CD14-positive monocyte (primary cell): ENCODE measurements at regions not wholly inside any gene's neighbourhood (a gene's known extent, or its start where the extent isn't known, plus 50 kb on each side); places are given as distances from the start of the nearest gene placed in this dataset.

Experiments used
- DNase-seq, 3 donors: peaks; one replicate each; pipeline ENCODE4 v3.0.0-alpha.2; 2011 to 2022
- H2AFZ ChIP-seq: 2 replicates; pipeline ENCODE4 v1.6.0; 2012; ENCODE audit warnings: mild to moderate bottlenecking, low read depth, low read length, inconsistent platforms; ENCODE audit not compliant: insufficient read depth, poor library complexity, severe bottlenecking
- H3K27ac ChIP-seq, 2 donors: 1 replicate in 1 of 2; 2 replicates in 1 of 2; pipeline ENCODE4 v1.5.1; 2012 to 2013; ENCODE audit warnings: low read length in 2 of 2, control low read depth in 1 of 2, inconsistent platforms in 1 of 2, low read depth in 1 of 2, mild to moderate bottlenecking in 1 of 2
- H3K27me3 ChIP-seq, 2 donors: one replicate each; pipeline versions ENCODE4 v1.6.0 to v1.6.1; 2011 to 2013; ENCODE audit warnings: low read length in 2 of 2; ENCODE audit not compliant: control insufficient read depth in 2 of 2, insufficient read depth in 2 of 2
- H3K36me3 ChIP-seq, 2 donors: replicated peaks in 1 of 2; 1 replicate in 1 of 2; 2 replicates in 1 of 2; pipeline versions ENCODE4 v1.5.1 to v1.6.1; 2012 to 2013; ENCODE audit warnings: low read length in 2 of 2, control low read depth in 1 of 2, inconsistent platforms in 1 of 2, mild to moderate bottlenecking in 1 of 2; ENCODE audit not compliant: insufficient read depth in 2 of 2, control insufficient read depth in 1 of 2
- H3K4me1 ChIP-seq, 2 donors: 1 replicate in 1 of 2; 2 replicates in 1 of 2; pipeline versions ENCODE4 v1.5.1 to v1.6.1; 2012 to 2013; ENCODE audit warnings: low read length in 2 of 2, control low read depth in 1 of 2, inconsistent platforms in 1 of 2, mild to moderate bottlenecking in 1 of 2, moderate library complexity in 1 of 2; ENCODE audit not compliant: insufficient read depth in 2 of 2, control insufficient read depth in 1 of 2
- H3K4me2 ChIP-seq: replicated peaks from 2 replicates; pipeline ENCODE3; 2012; ENCODE audit warnings: low read length, moderate library complexity, mild to moderate bottlenecking; ENCODE audit not compliant: poor library complexity, severe bottlenecking; ENCODE audit errors: extremely low read depth
- H3K4me3 ChIP-seq, 3 experiments: fragments of 200-600 bp in 1 of 3; sonication (generic) in 1 of 3; replicated peaks in 1 of 3; 1 replicate in 2 of 3; 2 replicates in 1 of 3; pipeline ENCODE4 v1.5.1; 2011 to 2013; ENCODE audit warnings: low read length in 3 of 3, mild to moderate bottlenecking in 3 of 3, control low read depth in 2 of 3, low read depth in 2 of 3, inconsistent platforms in 1 of 3, moderate library complexity in 1 of 3
- H3K79me2 ChIP-seq: 2 replicates; pipeline ENCODE4 v1.6.0; 2012; ENCODE audit warnings: mild to moderate bottlenecking, control low read depth, inconsistent platforms, low read length, moderate library complexity; ENCODE audit not compliant: insufficient read depth
- H3K9ac ChIP-seq: 2 replicates; pipeline ENCODE4 v1.6.0; 2017; ENCODE audit warnings: low read length, mild to moderate bottlenecking; ENCODE audit not compliant: insufficient read depth, poor library complexity, severe bottlenecking
- H3K9me3 ChIP-seq, 2 donors: replicated peaks in 1 of 2; 1 replicate in 1 of 2; 2 replicates in 1 of 2; pipeline versions ENCODE4 v1.5.1 to v1.6.1; 2012 to 2013; ENCODE audit warnings: low read length in 2 of 2, control low read depth in 1 of 2; ENCODE audit not compliant: control insufficient read depth in 1 of 2, insufficient read depth in 1 of 2
- H4K20me1 ChIP-seq: 2 replicates; pipeline ENCODE4 v1.6.0; 2012; ENCODE audit warnings: mild to moderate bottlenecking, low read length, control low read depth, moderate library complexity; ENCODE audit not compliant: insufficient read depth
- H3K27ac Mint-ChIP-seq, 7 donors: one replicate each; pipeline ENCODE4 v1.8.0; 2020; ENCODE audit warnings: mild to moderate bottlenecking in 7 of 7, mixed read lengths in 7 of 7, moderate library complexity in 6 of 7, inconsistent platforms in 2 of 7
- H3K27me3 Mint-ChIP-seq, 3 donors: one replicate each; pipeline ENCODE4 v1.8.0; 2021 to 2022; ENCODE audit warnings: low read depth in 3 of 3, mild to moderate bottlenecking in 3 of 3, mixed read lengths in 3 of 3, moderate library complexity in 3 of 3, inconsistent platforms in 1 of 3
- H3K36me3 Mint-ChIP-seq, 2 donors: one replicate each; pipeline ENCODE4 v1.8.0; 2020; ENCODE audit warnings: mixed read lengths in 2 of 2, inconsistent platforms in 1 of 2, mild to moderate bottlenecking in 1 of 2
- H3K4me1 Mint-ChIP-seq: one replicate; pipeline ENCODE4 v1.8.0; 2020; ENCODE audit warnings: mild to moderate bottlenecking, mixed read lengths
- H3K4me3 Mint-ChIP-seq, 2 donors: one replicate each; pipeline ENCODE4 v1.8.0; 2020; ENCODE audit warnings: mild to moderate bottlenecking in 2 of 2, mixed read lengths in 2 of 2, moderate library complexity in 1 of 2
- H3K9me3 Mint-ChIP-seq, 7 donors: one replicate each; pipeline ENCODE4 v1.8.0; 2020 to 2022; ENCODE audit warnings: mixed read lengths in 7 of 7, mild to moderate bottlenecking in 6 of 7, moderate library complexity in 6 of 7, inconsistent platforms in 2 of 7
- WGBS: methylation state at CpG from one replicate; pipeline ENCODE4 v1.1.5; 2013; ENCODE audit warnings: missing lambda C conversion rate; ENCODE audit not compliant: insufficient coverage; 5-methylcytosine and 5-hydroxymethylcytosine counted together
- intact Hi-C, 2 donors: fragments of 100-400 bp; cut with micrococcal nuclease; formaldehyde crosslinking; loops; one replicate each; pipeline versions ENCODE4 v1.15.0 to v1.15.1; 2023
- TF ChIP-seq, protein P1 (sequence below): fragments of 200-600 bp; IDR thresholded peaks from one replicate; pipeline ENCODE4 v1.8.0; 2022; ENCODE audit warnings: antibody characterized with exemption, mild to moderate bottlenecking

DNA sequence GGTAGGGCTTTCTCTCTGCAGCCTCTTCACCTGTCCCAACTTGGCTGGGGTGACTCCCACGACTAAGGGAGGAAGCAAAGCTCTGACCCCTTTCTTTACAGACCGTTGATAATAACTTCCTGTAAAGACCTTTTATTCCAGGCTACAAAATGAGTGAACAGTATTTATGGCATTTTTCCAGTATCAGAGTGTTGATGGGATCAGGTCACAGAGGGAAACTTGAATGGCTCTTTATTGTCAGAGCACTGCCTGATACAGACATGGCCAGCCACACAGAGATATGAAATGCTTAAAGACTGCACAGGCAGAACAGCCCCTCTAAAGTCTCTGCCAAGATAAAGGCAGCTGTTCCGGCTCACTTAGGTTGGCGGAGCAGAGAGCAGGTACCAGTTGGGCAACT lies 1033.9 kb upstream of the NR2F2 start:
- no peaks in the 10 kb centered on the region for H3K36me3 ChIP-seq
- peaks cover 0 to 4% (median 0%) of the 10 kb centered on the region in 7 donors for H3K9me3 Mint-ChIP-seq
- 83% methylated on average over 2 of the region's 4 CpGs for WGBS
- peaks cover 0 to 3% of the 10 kb centered on the region in 2 donors for H3K27me3 ChIP-seq
- H3K27ac ChIP-seq: no peak overlapping the region
- no peak for DNase-seq
- no peak overlapping the region for H3K4me2 ChIP-seq
- no peaks in the 10 kb centered on the region for H3K4me1 Mint-ChIP-seq
- H3K79me2 ChIP-seq: no peaks in the 10 kb centered on the region
- intact Hi-C loops: no loop called here
- TF ChIP-seq, protein P1, sequence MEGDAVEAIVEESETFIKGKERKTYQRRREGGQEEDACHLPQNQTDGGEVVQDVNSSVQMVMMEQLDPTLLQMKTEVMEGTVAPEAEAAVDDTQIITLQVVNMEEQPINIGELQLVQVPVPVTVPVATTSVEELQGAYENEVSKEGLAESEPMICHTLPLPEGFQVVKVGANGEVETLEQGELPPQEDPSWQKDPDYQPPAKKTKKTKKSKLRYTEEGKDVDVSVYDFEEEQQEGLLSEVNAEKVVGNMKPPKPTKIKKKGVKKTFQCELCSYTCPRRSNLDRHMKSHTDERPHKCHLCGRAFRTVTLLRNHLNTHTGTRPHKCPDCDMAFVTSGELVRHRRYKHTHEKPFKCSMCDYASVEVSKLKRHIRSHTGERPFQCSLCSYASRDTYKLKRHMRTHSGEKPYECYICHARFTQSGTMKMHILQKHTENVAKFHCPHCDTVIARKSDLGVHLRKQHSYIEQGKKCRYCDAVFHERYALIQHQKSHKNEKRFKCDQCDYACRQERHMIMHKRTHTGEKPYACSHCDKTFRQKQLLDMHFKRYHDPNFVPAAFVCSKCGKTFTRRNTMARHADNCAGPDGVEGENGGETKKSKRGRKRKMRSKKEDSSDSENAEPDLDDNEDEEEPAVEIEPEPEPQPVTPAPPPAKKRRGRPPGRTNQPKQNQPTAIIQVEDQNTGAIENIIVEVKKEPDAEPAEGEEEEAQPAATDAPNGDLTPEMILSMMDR: no peak
- no peak overlapping the region for H3K27ac Mint-ChIP-seq
- no peaks in the 10 kb centered on the region for H3K4me1 ChIP-seq
- H3K9ac ChIP-seq: no peak overlapping the region
- no peaks in the 10 kb centered on the region for H3K9me3 ChIP-seq
- H3K4me3 Mint-ChIP-seq: no peak overlapping the region
- H3K36me3 Mint-ChIP-seq: no peaks in the 10 kb centered on the region
- H4K20me1 ChIP-seq: no peaks in the 10 kb centered on the region
- no peak overlapping the region for H2AFZ ChIP-seq
- H3K27me3 Mint-ChIP-seq: peaks cover 4 to 15% (median 4%) of the 10 kb centered on the region in 3 donors
- no peak overlapping the region for H3K4me3 ChIP-seq

DNA sequence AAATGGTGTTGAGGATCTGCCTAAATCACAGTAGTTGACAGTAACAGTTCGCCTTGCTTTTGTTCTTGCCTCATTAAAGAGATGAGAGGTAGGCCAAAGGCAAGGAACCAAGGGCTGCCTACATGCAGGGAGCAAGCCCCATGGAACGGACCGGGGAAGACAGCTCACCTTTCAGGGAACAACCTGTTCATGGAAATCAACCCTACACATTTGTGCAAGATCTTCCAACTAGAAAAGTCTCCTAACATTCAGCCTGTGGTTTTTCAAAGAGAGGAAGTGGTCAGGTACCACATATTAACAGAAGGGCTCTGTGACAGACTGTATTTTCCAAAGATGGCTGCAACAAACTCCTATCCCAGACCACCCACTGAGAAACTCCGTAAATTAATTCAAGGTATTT lies 1031.8 kb upstream of the NR2F2 start:
- WGBS: no CpG with 5 or more reads among the region's 4 CpGs
- no peaks in the 10 kb centered on the region for H3K4me1 ChIP-seq
- H2AFZ ChIP-seq: no peak overlapping the region
- intact Hi-C loops: no loop called here
- H3K9me3 ChIP-seq: no peaks in the 10 kb centered on the region
- no peaks in the 10 kb centered on the region for H4K20me1 ChIP-seq
- H3K36me3 Mint-ChIP-seq: no peaks in the 10 kb centered on the region
- H3K9ac ChIP-seq: no peak overlapping the region
- H3K4me2 ChIP-seq: no peak overlapping the region
- H3K4me1 Mint-ChIP-seq: no peaks in the 10 kb centered on the region
- TF ChIP-seq, protein P1: no peak
- H3K27ac Mint-ChIP-seq: no peak overlapping the region
- H3K36me3 ChIP-seq: no peaks in the 10 kb centered on the region
- no peak overlapping the region for H3K4me3 ChIP-seq
- H3K9me3 Mint-ChIP-seq: peaks cover 0 to 4% (median 0%) of the 10 kb centered on the region in 7 donors
- H3K79me2 ChIP-seq: no peaks in the 10 kb centered on the region
- H3K27me3 ChIP-seq: peaks cover 0 to 3% of the 10 kb centered on the region in 2 donors
- H3K27ac ChIP-seq: no peak overlapping the region
- no peak for DNase-seq
- H3K4me3 Mint-ChIP-seq: no peak overlapping the region
- H3K27me3 Mint-ChIP-seq: peaks cover 4 to 15% (median 5%) of the 10 kb centered on the region in 3 donors
